Skeletal muscle tissue (tissue), 3 donors: ENCODE measurements at regions not wholly inside any gene's neighbourhood (a gene's known extent, or its start where the extent isn't known, plus 50 kb on each side); places are given as distances from the start of the nearest gene placed in this dataset.

Experiments
- H3K27ac ChIP-seq: one replicate; pipeline ENCODE4 v1.7.0; 2013; ENCODE audit warnings: mild to moderate bottlenecking, low read depth, low read length, inconsistent platforms
- H3K27me3 ChIP-seq, 3 donors: one replicate each; pipeline ENCODE4 v1.7.0; 2013; ENCODE audit warnings: low read length in 3 of 3; ENCODE audit not compliant: control insufficient read depth in 3 of 3, insufficient read depth in 3 of 3
- H3K36me3 ChIP-seq, 3 donors: one replicate each; pipeline ENCODE4 v1.7.0; 2013; ENCODE audit warnings: low read length in 3 of 3; ENCODE audit not compliant: control insufficient read depth in 3 of 3, insufficient read depth in 3 of 3
- H3K4me1 ChIP-seq, 3 donors: one replicate each; pipeline ENCODE4 v1.7.0; 2013; ENCODE audit warnings: low read length in 3 of 3, mild to moderate bottlenecking in 3 of 3; ENCODE audit not compliant: control insufficient read depth in 3 of 3, insufficient read depth in 3 of 3
- H3K4me3 ChIP-seq, 3 donors: one replicate each; pipeline ENCODE4 v1.7.0; 2013; ENCODE audit warnings: low read length in 3 of 3
- H3K9ac ChIP-seq, 3 donors: one replicate each; pipeline ENCODE4 v1.7.0; 2013; ENCODE audit warnings: low read length in 3 of 3, mild to moderate bottlenecking in 3 of 3, moderate library complexity in 2 of 3, low read depth in 1 of 3
- H3K9me3 ChIP-seq, 3 donors: one replicate each; pipeline ENCODE4 v1.7.0; 2013; ENCODE audit warnings: low read length in 3 of 3; ENCODE audit not compliant: control insufficient read depth in 3 of 3
- donor health status: Osteomylitis.

GRCh38 chr6:163947276-163947675 lies 532.8 kb downstream of the QKI start:
- Histone ChIP-seq H3K4me1 (peaks cover 24 to 28% (median 27%) of the 10 kb centered on the region in 3 donors), H3K36me3 (no peaks in the 10 kb centered on the region), H3K4me3 (no peak overlapping the region), H3K27me3 (no peaks in the 10 kb centered on the region), H3K9ac (no peak overlapping the region), H3K27ac (no peak overlapping the region), H3K9me3 (no peaks in the 10 kb centered on the region)

DNA sequence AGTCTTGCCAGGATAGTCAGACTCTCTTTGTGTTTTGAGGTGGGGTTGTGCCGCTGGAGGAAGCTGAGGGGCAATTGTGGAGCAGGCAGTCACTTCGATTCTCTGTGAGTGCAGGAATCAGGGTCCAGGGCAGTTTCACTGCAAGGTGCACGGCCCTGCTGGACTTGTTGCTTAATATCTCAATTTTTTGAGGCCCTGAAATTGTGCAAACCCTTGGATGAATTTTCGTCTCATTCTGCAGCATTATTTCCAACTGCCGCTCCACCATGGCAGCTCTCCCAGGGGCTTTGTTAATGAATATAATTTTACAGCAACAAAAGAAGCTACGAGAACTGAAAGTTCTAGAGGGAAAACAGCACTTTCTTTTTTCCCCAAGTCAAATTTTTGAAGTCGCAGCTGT lies 531.9 kb downstream of the QKI start:
- H3K9ac ChIP-seq = no peak overlapping the region
- no peaks in the 10 kb centered on the region for H3K36me3 ChIP-seq
- H3K9me3 ChIP-seq = no peaks in the 10 kb centered on the region
- no peaks in the 10 kb centered on the region for H3K27me3 ChIP-seq
- H3K27ac ChIP-seq = no peak overlapping the region
- H3K4me3 ChIP-seq = peak overlapping the region in 2 of 3 donors; percentile 12 to 23
- H3K4me1 ChIP-seq = peaks cover 28 to 30% (median 29%) of the 10 kb centered on the region in 3 donors

DNA sequence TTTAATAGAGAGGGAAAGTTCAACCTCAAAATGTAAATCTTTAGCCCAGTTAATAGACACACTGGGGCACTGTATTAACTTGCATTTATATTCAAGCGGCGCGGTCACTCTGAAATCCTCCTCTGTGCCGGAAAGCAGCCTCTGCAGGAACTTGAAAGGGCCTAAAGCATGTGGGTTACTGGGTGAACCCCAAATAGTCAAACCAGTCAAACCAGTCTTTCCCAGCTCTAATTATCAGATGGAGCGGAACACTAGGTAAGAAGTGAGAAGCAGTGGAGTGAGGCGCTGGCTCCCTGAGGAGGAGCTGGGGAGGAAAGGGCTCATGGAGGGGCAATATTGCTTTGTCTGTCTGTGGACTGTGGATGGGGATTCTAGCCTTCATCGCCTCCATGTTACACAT lies 531.3 kb downstream of the QKI start:
- Histone ChIP-seq H3K36me3 (no peaks in the 10 kb centered on the region), H3K4me1 (peaks cover 29 to 35% (median 33%) of the 10 kb centered on the region in 3 donors), H3K9me3 (no peaks in the 10 kb centered on the region), H3K4me3 (no peak overlapping the region), H3K9ac (no peak overlapping the region), H3K27ac (no peak overlapping the region), H3K27me3 (no peaks in the 10 kb centered on the region)

- Histone ChIP-seq H3K36me3 (no peaks in the 10 kb centered on the region), H3K4me3 (peak overlapping the region in 1 of 3 donors; percentile 56), H3K27ac (peak overlapping the region; percentile 39), H3K9me3 (no peaks in the 10 kb centered on the region), H3K4me1 (peaks cover 29 to 35% (median 34%) of the 10 kb centered on the region in 3 donors), H3K27me3 (no peaks in the 10 kb centered on the region), H3K9ac (peak overlapping the region in 2 of 3 donors; percentile 3 to 54)
These were observed 530.4 kb downstream of the QKI start for GRCh38 chr6:163944897-163945296.

GRCh38 chr6:163943607-163944385 lies 529.3 kb downstream of the QKI start:
- Histone ChIP-seq H3K9ac (peak overlapping the region in 2 of 3 donors; percentile 51 to 57), H3K4me3 (peak overlapping the region in 2 of 3 donors; percentile 17 to 41)

GRCh38 chr6:163942790-163943189 lies 528.3 kb downstream of the QKI start:
- Histone ChIP-seq H3K4me1 (peaks cover 29 to 35% (median 34%) of the 10 kb centered on the region in 3 donors), H3K4me3 (no peak overlapping the region), H3K27me3 (no peaks in the 10 kb centered on the region), H3K9me3 (no peaks in the 10 kb centered on the region), H3K9ac (no peak overlapping the region), H3K36me3 (no peaks in the 10 kb centered on the region), H3K27ac (no peak overlapping the region)

More at GRCh38 chr6:163943607-163944385, 529.3 kb downstream of the QKI start:
- Histone ChIP-seq H3K27me3 (no peaks in the 10 kb centered on the region), H3K9me3 (no peaks in the 10 kb centered on the region), H3K27ac (peak overlapping the region; percentile 39), H3K36me3 (no peaks in the 10 kb centered on the region), H3K4me1 (peaks cover 29 to 35% (median 34%) of the 10 kb centered on the region in 3 donors)

- H3K4me1 ChIP-seq = peaks cover 27 to 31% (median 29%) of the 10 kb centered on the region in 3 donors
- H3K4me3 ChIP-seq = peak overlapping the region; percentile 19 to 53 (median 30)
- H3K9ac ChIP-seq = no peak overlapping the region
- H3K9me3 ChIP-seq = no peaks in the 10 kb centered on the region
- H3K36me3 ChIP-seq = no peaks in the 10 kb centered on the region
- no peaks in the 10 kb centered on the region for H3K27me3 ChIP-seq
- H3K27ac ChIP-seq = peak overlapping the region; percentile 70
These were observed 527.1 kb downstream of the QKI start for GRCh38 chr6:163941624-163941976.

GRCh38 chr6:163940705-163941623 lies 526.4 kb downstream of the QKI start:
- peak overlapping the region; percentile 19 to 53 (median 30) for H3K4me3 ChIP-seq
- no peaks in the 10 kb centered on the region for H3K36me3 ChIP-seq
- H3K27ac ChIP-seq = peak overlapping the region; percentile 70
- peaks cover 26 to 27% (median 26%) of the 10 kb centered on the region in 3 donors for H3K4me1 ChIP-seq
- no peaks in the 10 kb centered on the region for H3K9me3 ChIP-seq
- no peak overlapping the region for H3K9ac ChIP-seq
- no peaks in the 10 kb centered on the region for H3K27me3 ChIP-seq

- H3K4me3 ChIP-seq = no peak overlapping the region
- H3K27me3 ChIP-seq = no peaks in the 10 kb centered on the region
- H3K4me1 ChIP-seq = peaks cover 5 to 10% (median 8%) of the 10 kb centered on the region in 3 donors
- no peak overlapping the region for H3K27ac ChIP-seq
- no peaks in the 10 kb centered on the region for H3K9me3 ChIP-seq
- no peaks in the 10 kb centered on the region for H3K36me3 ChIP-seq
- no peak overlapping the region for H3K9ac ChIP-seq
These were observed 522.6 kb downstream of the QKI start for GRCh38 chr6:163937071-163937470.
